Hepatocyte (in vitro differentiated cells): ENCODE measurements at regions not wholly inside any gene's neighbourhood (a gene's known extent, or its start where the extent isn't known, plus 50 kb on each side); places are given as distances from the start of the nearest gene placed in this dataset.
A peak's percentile ranks its signal among the peaks of the same experiment; 100 is the strongest.

Experiments
- DNase-seq: peaks from one replicate; pipeline ENCODE4 v3.0.0-alpha.2; 2016; ENCODE audit warnings: low spot score
- H2AFZ ChIP-seq: fragments of 200-600 bp; sonication (generic); 2 replicates; pipeline ENCODE4 v1.6.0; 2016; ENCODE audit warnings: antibody characterized with exemption, mild to moderate bottlenecking
- H3K27ac ChIP-seq: fragments of 200-600 bp; sonication (generic); 2 replicates; pipeline ENCODE4 v1.5.1; 2016; ENCODE audit warnings: mild to moderate bottlenecking
- H3K27me3 ChIP-seq: fragments of 200-600 bp; sonication (generic); 2 replicates; pipeline ENCODE4 v1.6.1; 2016
- H3K36me3 ChIP-seq: fragments of 200-600 bp; sonication (generic); replicated peaks from 2 replicates; pipeline ENCODE4 v1.5.1; 2016; ENCODE audit warnings: low read depth; ENCODE audit not compliant: insufficient read depth
- H3K4me1 ChIP-seq: fragments of 200-600 bp; sonication (generic); 2 replicates; pipeline ENCODE4 v1.5.1; 2016; ENCODE audit warnings: mild to moderate bottlenecking, moderate library complexity; ENCODE audit not compliant: insufficient read depth
- H3K4me2 ChIP-seq: fragments of 200-600 bp; sonication (generic); 2 replicates; pipeline ENCODE4 v1.6.0; 2016
- H3K4me3 ChIP-seq: fragments of 200-600 bp; sonication (generic); 2 replicates; pipeline ENCODE4 v1.5.1; 2016; ENCODE audit warnings: mild to moderate bottlenecking
- H3K79me2 ChIP-seq: fragments of 200-600 bp; sonication (generic); 2 replicates; pipeline ENCODE4 v1.6.0; 2017; ENCODE audit warnings: mild to moderate bottlenecking
- H3K9me2 ChIP-seq: fragments of 200-600 bp; sonication (generic); replicated peaks from 2 replicates; pipeline ENCODE4 v1.6.0; 2017; ENCODE audit warnings: mild to moderate bottlenecking; ENCODE audit not compliant: insufficient read depth
- H3K9me3 ChIP-seq: fragments of 200-600 bp; sonication (generic); 2 replicates; pipeline ENCODE4 v1.5.1; 2016; ENCODE audit warnings: low read depth, mild to moderate bottlenecking
- H4K20me1 ChIP-seq: fragments of 200-600 bp; sonication (generic); 2 replicates; pipeline ENCODE4 v1.6.0; 2016; ENCODE audit warnings: mild to moderate bottlenecking; ENCODE audit not compliant: insufficient read depth, poor library complexity, severe bottlenecking
- EZH2 ChIP-seq: fragments of 200-600 bp; sonication (generic); IDR thresholded peaks from 2 replicates; pipeline ENCODE4 v1.6.1; 2016; ENCODE audit warnings: antibody characterized with exemption, mild to moderate bottlenecking, borderline replicate concordance
- EZH2phosphoT487 ChIP-seq: fragments of 200-600 bp; sonication (generic); IDR thresholded peaks from one replicate; pipeline ENCODE4 v1.6.1; 2018; ENCODE audit warnings: antibody characterized with exemption, mild to moderate bottlenecking, low read depth, moderate library complexity; ENCODE audit not compliant: unreplicated experiment, severe bottlenecking
- WGBS: methylation state at CpG from one replicate; pipeline ENCODE4 v1.1.6; 2016; ENCODE audit warnings: low lambda C conversion rate; ENCODE audit errors: missing lambda C conversion rate; 5-methylcytosine and 5-hydroxymethylcytosine counted together
- TF ChIP-seq, protein P1 (sequence below): fragments of 200-600 bp; sonication (generic); IDR thresholded peaks from 2 replicates; pipeline ENCODE4 v1.5.1; 2016; ENCODE audit warnings: antibody characterized with exemption, mild to moderate bottlenecking; ENCODE audit not compliant: poor library complexity

DNA sequence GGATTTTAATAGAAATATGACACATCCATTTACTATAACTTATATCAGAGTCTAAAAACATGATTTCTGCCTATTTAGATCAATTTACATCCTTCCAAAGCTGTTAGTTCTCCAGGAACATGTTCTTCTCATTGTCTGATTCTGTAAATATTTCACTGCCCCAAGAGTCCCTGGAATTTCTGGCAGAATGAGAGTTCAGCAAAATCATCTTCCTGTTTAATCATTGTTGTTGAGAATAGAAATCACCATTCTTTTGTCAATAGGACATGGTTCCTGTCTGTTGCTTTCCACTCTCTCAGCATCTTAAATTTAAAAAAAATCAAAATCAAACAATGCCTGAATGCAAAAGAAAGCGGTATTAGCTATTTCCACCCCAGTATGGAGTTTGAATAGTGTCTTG lies 172.8 kb upstream of the FRMPD4 start:
- Histone ChIP-seq H3K36me3 (no peaks in the 10 kb centered on the region), H3K9me3 (no peaks in the 10 kb centered on the region), H3K4me3 (no peak overlapping the region), H4K20me1 (no peaks in the 10 kb centered on the region), H3K27me3 (no peaks in the 10 kb centered on the region), H3K4me1 (no peaks in the 10 kb centered on the region), H3K4me2 (no peak overlapping the region), H3K79me2 (no peaks in the 10 kb centered on the region), H2AFZ (no peak overlapping the region), H3K9me2 (no peaks in the 10 kb centered on the region), H3K27ac (no peak overlapping the region)
- no peak for DNase-seq
- TF ChIP-seq EZH2phosphoT487 (no peak), EZH2 (no peak)
- TF ChIP-seq, protein P1, sequence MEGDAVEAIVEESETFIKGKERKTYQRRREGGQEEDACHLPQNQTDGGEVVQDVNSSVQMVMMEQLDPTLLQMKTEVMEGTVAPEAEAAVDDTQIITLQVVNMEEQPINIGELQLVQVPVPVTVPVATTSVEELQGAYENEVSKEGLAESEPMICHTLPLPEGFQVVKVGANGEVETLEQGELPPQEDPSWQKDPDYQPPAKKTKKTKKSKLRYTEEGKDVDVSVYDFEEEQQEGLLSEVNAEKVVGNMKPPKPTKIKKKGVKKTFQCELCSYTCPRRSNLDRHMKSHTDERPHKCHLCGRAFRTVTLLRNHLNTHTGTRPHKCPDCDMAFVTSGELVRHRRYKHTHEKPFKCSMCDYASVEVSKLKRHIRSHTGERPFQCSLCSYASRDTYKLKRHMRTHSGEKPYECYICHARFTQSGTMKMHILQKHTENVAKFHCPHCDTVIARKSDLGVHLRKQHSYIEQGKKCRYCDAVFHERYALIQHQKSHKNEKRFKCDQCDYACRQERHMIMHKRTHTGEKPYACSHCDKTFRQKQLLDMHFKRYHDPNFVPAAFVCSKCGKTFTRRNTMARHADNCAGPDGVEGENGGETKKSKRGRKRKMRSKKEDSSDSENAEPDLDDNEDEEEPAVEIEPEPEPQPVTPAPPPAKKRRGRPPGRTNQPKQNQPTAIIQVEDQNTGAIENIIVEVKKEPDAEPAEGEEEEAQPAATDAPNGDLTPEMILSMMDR, result no peak
- WGBS, result 59% methylated on average over 1 of the region's 1 CpG

GRCh38 chrX:11967986-11968869 lies 170.0 kb upstream of the FRMPD4 start:
- 56% methylated on average over 6 of the region's 6 CpGs for WGBS
- Histone ChIP-seq H3K9me2 (no peaks in the 10 kb centered on the region), H3K79me2 (no peaks in the 10 kb centered on the region), H3K4me3 (no peak overlapping the region), H3K27ac (peak overlapping the region; percentile 16), H3K4me1 (no peaks in the 10 kb centered on the region), H2AFZ (no peak overlapping the region), H3K4me2 (no peak overlapping the region), H3K36me3 (no peaks in the 10 kb centered on the region), H4K20me1 (no peaks in the 10 kb centered on the region), H3K27me3 (no peaks in the 10 kb centered on the region), H3K9me3 (no peaks in the 10 kb centered on the region)
- peak; percentile 20 for DNase-seq
- TF ChIP-seq EZH2phosphoT487 (no peak), EZH2 (no peak)
- TF ChIP-seq, protein P1, result no peak

- Histone ChIP-seq H2AFZ (no peak overlapping the region), H4K20me1 (no peaks in the 10 kb centered on the region), H3K4me1 (no peaks in the 10 kb centered on the region), H3K27me3 (no peaks in the 10 kb centered on the region), H3K9me3 (no peaks in the 10 kb centered on the region), H3K4me3 (no peak overlapping the region), H3K36me3 (no peaks in the 10 kb centered on the region), H3K9me2 (no peaks in the 10 kb centered on the region), H3K4me2 (no peak overlapping the region), H3K79me2 (no peaks in the 10 kb centered on the region), H3K27ac (peak overlapping the region; percentile 16)
- TF ChIP-seq EZH2phosphoT487 (no peak), EZH2 (no peak)
- TF ChIP-seq, protein P1, result no peak
- no peak for DNase-seq
- WGBS, result 57% methylated on average over 4 of the region's 4 CpGs
Measured at GRCh38 chrX:11968991-11969390, 169.3 kb upstream of the FRMPD4 start.
